Tibial nerve (tissue), 3 donors: ENCODE measurements at regions not wholly inside any gene's neighbourhood (a gene's known extent, or its start where the extent isn't known, plus 50 kb on each side); places are given as distances from the start of the nearest gene placed in this dataset.
"Not testable (repeated sequence)": the region's sequence is repeated elsewhere in the genome, so short reads cannot be mapped to it uniquely, and the experiment has no call there.

Experiments
- POLR2A ChIP-seq, 2 donors: fragments of 450-650 bp; IDR thresholded peaks; one replicate each; pipeline ENCODE4 v1.6.1; 2017; ENCODE audit warnings: antibody characterized with exemption in 2 of 2, mild to moderate bottlenecking in 2 of 2, moderate library complexity in 2 of 2
- TF ChIP-seq, protein P1 (sequence below), 5 experiments: fragments of 200-600 bp in 3 of 5; fragments of 450-650 bp in 2 of 5; sonication (generic) in 3 of 5; IDR thresholded peaks; one replicate each; pipeline ENCODE4 v1.5.1; 2016 to 2019; ENCODE audit warnings: antibody characterized with exemption in 5 of 5, mild to moderate bottlenecking in 3 of 5, moderate library complexity in 2 of 5

DNA sequence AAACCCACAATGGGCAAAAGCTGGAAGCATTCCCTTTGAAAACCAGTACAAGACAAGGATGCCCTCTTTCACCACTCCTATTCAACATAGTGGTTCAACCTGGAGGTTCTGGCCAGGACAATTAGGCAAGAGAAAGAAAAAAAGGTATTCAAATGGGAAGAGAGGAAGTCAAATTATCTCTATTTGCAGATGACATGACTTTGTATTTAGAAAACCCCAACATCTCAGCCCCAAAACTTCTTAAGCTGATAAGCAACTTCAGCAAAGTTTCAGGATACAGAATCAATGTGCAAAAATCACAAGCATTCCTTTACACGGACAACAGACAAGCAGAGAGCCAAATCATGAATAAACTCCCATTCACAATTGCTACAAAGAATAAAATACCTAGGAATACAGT, 246.9 kb downstream of the DMAC1 start:
- TF ChIP-seq, protein P1, sequence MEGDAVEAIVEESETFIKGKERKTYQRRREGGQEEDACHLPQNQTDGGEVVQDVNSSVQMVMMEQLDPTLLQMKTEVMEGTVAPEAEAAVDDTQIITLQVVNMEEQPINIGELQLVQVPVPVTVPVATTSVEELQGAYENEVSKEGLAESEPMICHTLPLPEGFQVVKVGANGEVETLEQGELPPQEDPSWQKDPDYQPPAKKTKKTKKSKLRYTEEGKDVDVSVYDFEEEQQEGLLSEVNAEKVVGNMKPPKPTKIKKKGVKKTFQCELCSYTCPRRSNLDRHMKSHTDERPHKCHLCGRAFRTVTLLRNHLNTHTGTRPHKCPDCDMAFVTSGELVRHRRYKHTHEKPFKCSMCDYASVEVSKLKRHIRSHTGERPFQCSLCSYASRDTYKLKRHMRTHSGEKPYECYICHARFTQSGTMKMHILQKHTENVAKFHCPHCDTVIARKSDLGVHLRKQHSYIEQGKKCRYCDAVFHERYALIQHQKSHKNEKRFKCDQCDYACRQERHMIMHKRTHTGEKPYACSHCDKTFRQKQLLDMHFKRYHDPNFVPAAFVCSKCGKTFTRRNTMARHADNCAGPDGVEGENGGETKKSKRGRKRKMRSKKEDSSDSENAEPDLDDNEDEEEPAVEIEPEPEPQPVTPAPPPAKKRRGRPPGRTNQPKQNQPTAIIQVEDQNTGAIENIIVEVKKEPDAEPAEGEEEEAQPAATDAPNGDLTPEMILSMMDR (IDR thresholded peaks at IDR 0.05) = not testable (repeated sequence)
- not testable (repeated sequence) for TF ChIP-seq POLR2A (IDR thresholded peaks at IDR 0.05)
